Endothelial cell of umbilical vein (primary cell): ENCODE measurements at regions not wholly inside any gene's neighbourhood (a gene's known extent, or its start where the extent isn't known, plus 50 kb on each side); places are given as distances from the start of the nearest gene placed in this dataset.

ENCODE experiments used
- BruUV-seq: library from RNA; stranded (reverse); fragments of 400-500 nt; replicated peaks from 2 replicates; lab custom pipeline; 2021; lab: Mats Ljungman, UMichigan
- CTCF ChIA-PET: fragments of 300-600, 350-600 bp; sonication (Branson Sonifier 250); formaldehyde crosslinking; loops from one replicate; lab custom pipeline; 2021; ENCODE audit warnings: antibody characterized with exemption, inconsistent platforms; lab: Charles Lee
- POLR2A ChIA-PET: fragments of 300-600, 350-600 bp; sonication (Branson Sonifier 250); formaldehyde crosslinking; loops from one replicate; lab custom pipeline; 2021; ENCODE audit warnings: antibody characterized with exemption, inconsistent platforms; lab: Charles Lee
- DNase-seq: peaks from one replicate; pipeline ENCODE4 v3.0.0-alpha.2; 2011; ENCODE audit warnings: low read depth, low spot score
- FAIRE-seq: peaks from 2 replicates; lab custom pipeline; 2011; peaks lifted over from hg19 to GRCh38; lab: Jason Lieb, UNC
- H2AFZ ChIP-seq: 2 replicates; pipeline ENCODE4 v1.6.0; 2012; ENCODE audit warnings: low read depth, low read length, control low read depth, inconsistent platforms
- H3K27ac ChIP-seq: 2 replicates; pipeline ENCODE4 v1.5.1; 2011; ENCODE audit warnings: low read depth, mild to moderate bottlenecking, control low read depth, low read length, moderate library complexity; ENCODE audit not compliant: insufficient read depth
- H3K27me3 ChIP-seq, 2 experiments: 2 replicates each; pipeline versions ENCODE4 v1.6.0 to v1.6.1; 2011; ENCODE audit warnings: low read length in 2 of 2, mixed read lengths in 1 of 2; ENCODE audit not compliant: control insufficient read depth in 2 of 2, insufficient read depth in 2 of 2
- H3K36me3 ChIP-seq, 2 experiments: 2 replicates in 1 of 2; 3 replicates in 1 of 2; pipeline ENCODE4 v1.5.1; 2011; ENCODE audit warnings: low read length in 2 of 2, mild to moderate bottlenecking in 1 of 2, moderate library complexity in 1 of 2; ENCODE audit not compliant: control insufficient read depth in 2 of 2, insufficient read depth in 2 of 2; ENCODE audit errors: extremely low read depth in 1 of 2
- H3K4me1 ChIP-seq: 3 replicates; pipeline ENCODE4 v1.5.1; 2011; ENCODE audit warnings: mild to moderate bottlenecking, low read length; ENCODE audit not compliant: control insufficient read depth, insufficient read depth; ENCODE audit errors: extremely low read depth
- H3K4me2 ChIP-seq: 2 replicates; pipeline ENCODE4 v1.6.1; 2011; ENCODE audit warnings: low read length, control low read depth, mixed read lengths; ENCODE audit not compliant: insufficient read depth
- H3K4me3 ChIP-seq, 3 experiments: fragments of 200-600 bp in 1 of 3; sonication (generic), shearing (Covaris generic) in 1 of 3; replicated peaks in 1 of 3; 2 replicates each; pipeline ENCODE4 v1.5.1; 2011 to 2016; ENCODE audit warnings: control low read depth in 3 of 3, low read length in 3 of 3, mild to moderate bottlenecking in 2 of 3, inconsistent platforms in 1 of 3, low read depth in 1 of 3, moderate library complexity in 1 of 3; ENCODE audit not compliant: insufficient read depth in 1 of 3
- H3K79me2 ChIP-seq: 2 replicates; pipeline ENCODE4 v1.6.0; 2012; ENCODE audit warnings: low read length, inconsistent platforms; ENCODE audit not compliant: control insufficient read depth, insufficient read depth
- H3K9ac ChIP-seq: replicated peaks from 2 replicates; pipeline ENCODE3; 2011; ENCODE audit warnings: low read length, control low read depth; ENCODE audit not compliant: insufficient read depth; ENCODE audit errors: extremely low read depth
- H3K9me1 ChIP-seq: replicated peaks from 3 replicates; pipeline ENCODE4 v1.6.0; 2011; ENCODE audit warnings: mild to moderate bottlenecking, low read length; ENCODE audit not compliant: control insufficient read depth, insufficient read depth; ENCODE audit errors: extremely low read depth
- H3K9me3 ChIP-seq: replicated peaks from 2 replicates; pipeline ENCODE4 v1.5.1; 2012; ENCODE audit warnings: low read length, inconsistent platforms; ENCODE audit not compliant: control insufficient read depth, insufficient read depth
- H4K20me1 ChIP-seq: replicated peaks from 2 replicates; pipeline ENCODE3; 2011; ENCODE audit warnings: mild to moderate bottlenecking, low read length; ENCODE audit not compliant: control insufficient read depth, insufficient read depth; ENCODE audit errors: extremely low read depth
- CTCF ChIP-seq, 2 donors: IDR thresholded peaks; 1 replicate in 1 of 2; 2 replicates in 1 of 2; pipeline ENCODE4 v1.5.1; 2011; ENCODE audit warnings: low read length in 2 of 2, mild to moderate bottlenecking in 2 of 2, moderate library complexity in 2 of 2, control low read depth in 1 of 2, inconsistent platforms in 1 of 2, low read depth in 1 of 2; ENCODE audit not compliant: insufficient read depth in 1 of 2; ENCODE audit errors: extremely low read depth in 1 of 2
- EZH2 ChIP-seq: IDR thresholded peaks from 2 replicates; pipeline ENCODE4 v1.6.1; 2012; ENCODE audit warnings: borderline replicate concordance, low read depth, mild to moderate bottlenecking, moderate library complexity, low read length, inconsistent platforms; ENCODE audit not compliant: severe bottlenecking
- FOS ChIP-seq: IDR thresholded peaks from 2 replicates; pipeline ENCODE4 v1.6.1; 2011; ENCODE audit warnings: mild to moderate bottlenecking, low read length, moderate library complexity, borderline replicate concordance; ENCODE audit not compliant: insufficient read depth
- GATA2 ChIP-seq: IDR thresholded peaks from 2 replicates; pipeline ENCODE4 v1.7.0; 2011; ENCODE audit warnings: low read depth, mild to moderate bottlenecking, moderate library complexity, mixed read lengths, low read length; ENCODE audit not compliant: insufficient read length, insufficient read depth
- JUN ChIP-seq: IDR thresholded peaks from 2 replicates; pipeline ENCODE4 v1.6.1; 2011; ENCODE audit warnings: borderline replicate concordance, low read depth; ENCODE audit not compliant: insufficient read length, insufficient read depth
- MYC ChIP-seq: IDR thresholded peaks from one replicate; pipeline ENCODE4 v1.6.1; 2011; ENCODE audit warnings: mild to moderate bottlenecking, low read depth, low read length
- POLR2A ChIP-seq: IDR thresholded peaks from 2 replicates; pipeline ENCODE4 v1.6.1; 2012; ENCODE audit warnings: low read depth, mild to moderate bottlenecking, control low read depth, low read length
- POLR2AphosphoS5 ChIP-seq: IDR thresholded peaks from 2 replicates; pipeline ENCODE4 v1.6.1; 2012; ENCODE audit warnings: low read depth, mild to moderate bottlenecking, control low read depth, low read length, moderate library complexity; ENCODE audit not compliant: insufficient read depth
- dilution Hi-C: fragments of 300-500 bp; cut with MboI; formaldehyde crosslinking; loops from one replicate; pipeline ENCODE4 v1.15.0; 2019; ENCODE audit warnings: low sequenced_read_pairs; ENCODE audit not compliant: extremely low pct_ligation_motif_present
- intact Hi-C: fragments of 100-400 bp; cut with micrococcal nuclease; formaldehyde crosslinking; loops from one replicate; pipeline ENCODE4 v1.10.0; 2022
- TF ChIP-seq, protein P1 (sequence below): IDR thresholded peaks from 2 replicates; pipeline ENCODE4 v1.6.1; 2011; ENCODE audit not compliant: insufficient read depth, insufficient read length

GRCh38 chr2:145481334-145481922 lies 961.5 kb upstream of the ZEB2 start:
- DNase-seq (no peak), FAIRE-seq (no peak)
- Histone ChIP-seq H3K36me3 (no peaks in the 10 kb centered on the region), H4K20me1 (no peaks in the 10 kb centered on the region), H3K4me1 (no peaks in the 10 kb centered on the region), H3K4me3 (no peak overlapping the region), H3K27me3 (no peaks in the 10 kb centered on the region), H2AFZ (no peak overlapping the region), H3K27ac (no peak overlapping the region), H3K9me1 (no peaks in the 10 kb centered on the region), H3K9me3 (no peaks in the 10 kb centered on the region), H3K9ac (no peak overlapping the region), H3K4me2 (no peak overlapping the region), H3K79me2 (no peaks in the 10 kb centered on the region)
- TF ChIP-seq JUN (no peak), MYC (no peak), POLR2A (no peak), FOS (no peak), EZH2 (no peak), GATA2 (no peak), POLR2AphosphoS5 (no peak), CTCF (IDR thresholded peaks at IDR 0.05; ENCODE audit: extremely low read depth in 1 of 2, insufficient read depth in 1 of 2, low read depth in 1 of 2, low read length in 2 of 2) (no peak)
- TF ChIP-seq, protein P1, sequence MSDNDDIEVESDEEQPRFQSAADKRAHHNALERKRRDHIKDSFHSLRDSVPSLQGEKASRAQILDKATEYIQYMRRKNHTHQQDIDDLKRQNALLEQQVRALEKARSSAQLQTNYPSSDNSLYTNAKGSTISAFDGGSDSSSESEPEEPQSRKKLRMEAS, result no peak
- CTCF ChIA-PET, result interaction anchor here (1.1 to 1.4 kb wide), 2 partner anchors 17 to 24 kb away, joined by 3 read pairs; no protein-coding TSS in a partner anchor
- POLR2A ChIA-PET, result no interaction called here
- intact Hi-C loops, result loop anchor here (10.0 kb wide), 1 partner anchor 677 kb away; no protein-coding TSS in a partner anchor
- dilution Hi-C loops, result no loop called here
- BruUV-seq, result no TSS peak
